Cardiac muscle cell (in vitro differentiated cells and primary cell): ENCODE measurements at regions not wholly inside any gene's neighbourhood (a gene's known extent, or its start where the extent isn't known, plus 50 kb on each side); places are given as distances from the start of the nearest gene placed in this dataset.
"Not testable (repeated sequence)": the region's sequence is repeated elsewhere in the genome, so short reads cannot be mapped to it uniquely, and the experiment has no call there.

ENCODE experiments used
- DNase-seq, 2 donors: peaks; one replicate each; pipeline versions ENCODE4 v3.0.0 to v3.0.0-alpha.2; 2010 to 2017; ENCODE audit warnings: low read depth in 1 of 2, low spot score in 1 of 2
- H3K27ac ChIP-seq: fragments of 200-600 bp; sonication (generic); 2 replicates; pipeline ENCODE4 v1.5.1; 2016
- H3K27me3 ChIP-seq: fragments of 200-600 bp; sonication (generic); 2 replicates; pipeline ENCODE4 v1.6.0; 2016; ENCODE audit warnings: control low read depth
- H3K36me3 ChIP-seq: fragments of 200-600 bp; sonication (generic); 2 replicates; pipeline ENCODE4 v1.5.1; 2016; ENCODE audit warnings: control low read depth
- H3K4me1 ChIP-seq: fragments of 200-600 bp; sonication (generic); 2 replicates; pipeline ENCODE4 v1.8.1; 2017; ENCODE audit warnings: low read depth, mild to moderate bottlenecking, mixed run types
- H3K4me3 ChIP-seq: fragments of 200-600 bp; sonication (generic); 2 replicates; pipeline ENCODE4 v1.5.1; 2016; ENCODE audit warnings: mild to moderate bottlenecking
- H3K9me3 ChIP-seq: fragments of 200-600 bp; sonication (generic); 2 replicates; pipeline ENCODE4 v1.5.1; 2017; ENCODE audit warnings: low read depth, mild to moderate bottlenecking, control low read depth
- CTCF ChIP-seq: IDR thresholded peaks from 2 replicates; pipeline ENCODE4 v1.5.1; 2012; ENCODE audit warnings: low read depth, mild to moderate bottlenecking, low read length

GRCh38 chr6:28839443-28840120 is 84.2 kb downstream of the TRIM27 start:
- no peaks in the 10 kb centered on the region for H3K4me1 ChIP-seq
- H3K27me3 ChIP-seq = peaks cover 21% of the 10 kb centered on the region
- no peak for DNase-seq
- TF ChIP-seq CTCF = no peak
- peak overlapping the region; percentile 65 for H3K4me3 ChIP-seq
- H3K9me3 ChIP-seq = no peaks in the 10 kb centered on the region
- no peak overlapping the region for H3K27ac ChIP-seq
- no peaks in the 10 kb centered on the region for H3K36me3 ChIP-seq

- H3K9me3 ChIP-seq = no peaks in the 10 kb centered on the region
- DNase-seq = no peak
- H3K27me3 ChIP-seq = peaks cover 17% of the 10 kb centered on the region
- no peak for TF ChIP-seq CTCF
- no peak overlapping the region for H3K4me3 ChIP-seq
- no peaks in the 10 kb centered on the region for H3K36me3 ChIP-seq
- no peak overlapping the region for H3K27ac ChIP-seq
- H3K4me1 ChIP-seq = no peaks in the 10 kb centered on the region
These were observed 82.5 kb downstream of the TRIM27 start for GRCh38 chr6:28841290-28841689.

- TF ChIP-seq CTCF = peak; percentile 6
- H3K4me1 ChIP-seq, H3K4me3 ChIP-seq, H3K27me3 ChIP-seq, H3K36me3 ChIP-seq, H3K9me3 ChIP-seq, DNase-seq, H3K27ac ChIP-seq: not testable (repeated sequence)
These were observed 75.0 kb downstream of the TRIM27 start for GRCh38 chr6:28848756-28849155.
